CD14-positive monocyte (primary cell): ENCODE measurements at regions not wholly inside any gene's neighbourhood (a gene's known extent, or its start where the extent isn't known, plus 50 kb on each side); places are given as distances from the start of the nearest gene placed in this dataset.

Source experiments
- DNase-seq, 3 donors: peaks; one replicate each; pipeline ENCODE4 v3.0.0-alpha.2; 2011 to 2022
- H2AFZ ChIP-seq: 2 replicates; pipeline ENCODE4 v1.6.0; 2012; ENCODE audit warnings: mild to moderate bottlenecking, low read depth, low read length, inconsistent platforms; ENCODE audit not compliant: insufficient read depth, poor library complexity, severe bottlenecking
- H3K27ac ChIP-seq, 2 donors: 1 replicate in 1 of 2; 2 replicates in 1 of 2; pipeline ENCODE4 v1.5.1; 2012 to 2013; ENCODE audit warnings: low read length in 2 of 2, control low read depth in 1 of 2, inconsistent platforms in 1 of 2, low read depth in 1 of 2, mild to moderate bottlenecking in 1 of 2
- H3K27me3 ChIP-seq, 2 donors: one replicate each; pipeline versions ENCODE4 v1.6.0 to v1.6.1; 2011 to 2013; ENCODE audit warnings: low read length in 2 of 2; ENCODE audit not compliant: control insufficient read depth in 2 of 2, insufficient read depth in 2 of 2
- H3K36me3 ChIP-seq, 2 donors: replicated peaks in 1 of 2; 1 replicate in 1 of 2; 2 replicates in 1 of 2; pipeline versions ENCODE4 v1.5.1 to v1.6.1; 2012 to 2013; ENCODE audit warnings: low read length in 2 of 2, control low read depth in 1 of 2, inconsistent platforms in 1 of 2, mild to moderate bottlenecking in 1 of 2; ENCODE audit not compliant: insufficient read depth in 2 of 2, control insufficient read depth in 1 of 2
- H3K4me1 ChIP-seq, 2 donors: 1 replicate in 1 of 2; 2 replicates in 1 of 2; pipeline versions ENCODE4 v1.5.1 to v1.6.1; 2012 to 2013; ENCODE audit warnings: low read length in 2 of 2, control low read depth in 1 of 2, inconsistent platforms in 1 of 2, mild to moderate bottlenecking in 1 of 2, moderate library complexity in 1 of 2; ENCODE audit not compliant: insufficient read depth in 2 of 2, control insufficient read depth in 1 of 2
- H3K4me2 ChIP-seq: replicated peaks from 2 replicates; pipeline ENCODE3; 2012; ENCODE audit warnings: low read length, moderate library complexity, mild to moderate bottlenecking; ENCODE audit not compliant: poor library complexity, severe bottlenecking; ENCODE audit errors: extremely low read depth
- H3K4me3 ChIP-seq, 3 experiments: fragments of 200-600 bp in 1 of 3; sonication (generic) in 1 of 3; replicated peaks in 1 of 3; 1 replicate in 2 of 3; 2 replicates in 1 of 3; pipeline ENCODE4 v1.5.1; 2011 to 2013; ENCODE audit warnings: low read length in 3 of 3, mild to moderate bottlenecking in 3 of 3, control low read depth in 2 of 3, low read depth in 2 of 3, inconsistent platforms in 1 of 3, moderate library complexity in 1 of 3
- H3K79me2 ChIP-seq: 2 replicates; pipeline ENCODE4 v1.6.0; 2012; ENCODE audit warnings: mild to moderate bottlenecking, control low read depth, inconsistent platforms, low read length, moderate library complexity; ENCODE audit not compliant: insufficient read depth
- H3K9ac ChIP-seq: 2 replicates; pipeline ENCODE4 v1.6.0; 2017; ENCODE audit warnings: low read length, mild to moderate bottlenecking; ENCODE audit not compliant: insufficient read depth, poor library complexity, severe bottlenecking
- H3K9me3 ChIP-seq, 2 donors: replicated peaks in 1 of 2; 1 replicate in 1 of 2; 2 replicates in 1 of 2; pipeline versions ENCODE4 v1.5.1 to v1.6.1; 2012 to 2013; ENCODE audit warnings: low read length in 2 of 2, control low read depth in 1 of 2; ENCODE audit not compliant: control insufficient read depth in 1 of 2, insufficient read depth in 1 of 2
- H4K20me1 ChIP-seq: 2 replicates; pipeline ENCODE4 v1.6.0; 2012; ENCODE audit warnings: mild to moderate bottlenecking, low read length, control low read depth, moderate library complexity; ENCODE audit not compliant: insufficient read depth
- H3K27ac Mint-ChIP-seq, 7 donors: one replicate each; pipeline ENCODE4 v1.8.0; 2020; ENCODE audit warnings: mild to moderate bottlenecking in 7 of 7, mixed read lengths in 7 of 7, moderate library complexity in 6 of 7, inconsistent platforms in 2 of 7
- H3K27me3 Mint-ChIP-seq, 3 donors: one replicate each; pipeline ENCODE4 v1.8.0; 2021 to 2022; ENCODE audit warnings: low read depth in 3 of 3, mild to moderate bottlenecking in 3 of 3, mixed read lengths in 3 of 3, moderate library complexity in 3 of 3, inconsistent platforms in 1 of 3
- H3K36me3 Mint-ChIP-seq, 2 donors: one replicate each; pipeline ENCODE4 v1.8.0; 2020; ENCODE audit warnings: mixed read lengths in 2 of 2, inconsistent platforms in 1 of 2, mild to moderate bottlenecking in 1 of 2
- H3K4me1 Mint-ChIP-seq: one replicate; pipeline ENCODE4 v1.8.0; 2020; ENCODE audit warnings: mild to moderate bottlenecking, mixed read lengths
- H3K4me3 Mint-ChIP-seq, 2 donors: one replicate each; pipeline ENCODE4 v1.8.0; 2020; ENCODE audit warnings: mild to moderate bottlenecking in 2 of 2, mixed read lengths in 2 of 2, moderate library complexity in 1 of 2
- H3K9me3 Mint-ChIP-seq, 7 donors: one replicate each; pipeline ENCODE4 v1.8.0; 2020 to 2022; ENCODE audit warnings: mixed read lengths in 7 of 7, mild to moderate bottlenecking in 6 of 7, moderate library complexity in 6 of 7, inconsistent platforms in 2 of 7
- WGBS: methylation state at CpG from one replicate; pipeline ENCODE4 v1.1.5; 2013; ENCODE audit warnings: missing lambda C conversion rate; ENCODE audit not compliant: insufficient coverage; 5-methylcytosine and 5-hydroxymethylcytosine counted together
- intact Hi-C, 2 donors: fragments of 100-400 bp; cut with micrococcal nuclease; formaldehyde crosslinking; loops; one replicate each; pipeline versions ENCODE4 v1.15.0 to v1.15.1; 2023
- TF ChIP-seq, protein P1 (sequence below): fragments of 200-600 bp; IDR thresholded peaks from one replicate; pipeline ENCODE4 v1.8.0; 2022; ENCODE audit warnings: antibody characterized with exemption, mild to moderate bottlenecking

DNA sequence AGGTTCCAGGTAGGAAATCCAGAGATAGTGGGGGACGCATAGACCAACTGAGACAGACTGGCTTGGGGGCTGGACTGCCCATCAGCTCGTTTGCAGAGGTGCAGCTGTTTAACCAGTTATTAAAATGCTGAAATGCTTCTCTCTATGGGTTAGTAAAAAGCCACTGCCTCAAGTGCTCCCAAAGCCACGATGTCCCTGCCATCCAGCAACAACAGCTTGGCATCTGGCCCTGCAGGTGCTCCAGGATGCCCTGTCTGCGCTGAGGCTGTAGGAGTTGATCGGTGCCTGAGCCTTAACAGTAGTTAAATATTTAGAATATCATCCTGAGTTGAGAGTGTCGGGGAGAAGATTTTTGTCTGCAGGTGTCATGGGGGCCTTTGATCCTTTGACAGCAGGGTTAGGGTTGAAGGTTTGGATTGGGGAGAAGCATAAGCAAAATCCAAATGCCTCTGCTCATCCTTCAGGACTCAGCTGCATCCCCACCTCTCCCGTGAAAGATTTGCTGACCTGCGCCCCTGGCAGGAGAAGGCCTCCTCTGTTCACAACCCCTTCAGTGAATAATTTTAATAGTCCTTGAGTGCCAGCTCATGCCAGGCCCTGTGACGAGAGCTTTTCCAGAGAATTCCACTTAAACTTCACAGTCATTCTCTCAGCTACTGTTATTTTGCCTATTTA is 127.3 kb upstream of the PWP1 start:
- intact Hi-C loops, result no loop called here
- H3K9me3 Mint-ChIP-seq, result no peaks in the 10 kb centered on the region
- Histone ChIP-seq H3K4me3 (no peak overlapping the region), H3K4me2 (no peak overlapping the region), H3K27me3 (no peaks in the 10 kb centered on the region), H4K20me1 (no peaks in the 10 kb centered on the region), H3K79me2 (no peaks in the 10 kb centered on the region), H3K27ac (no peak overlapping the region), H2AFZ (no peak overlapping the region), H3K9ac (no peak overlapping the region), H3K9me3 (no peaks in the 10 kb centered on the region), H3K4me1 (no peaks in the 10 kb centered on the region), H3K36me3 (no peaks in the 10 kb centered on the region)
- H3K4me3 Mint-ChIP-seq, result no peak overlapping the region
- H3K36me3 Mint-ChIP-seq, result no peaks in the 10 kb centered on the region
- 94% methylated on average over 4 of the region's 9 CpGs for WGBS
- H3K27ac Mint-ChIP-seq, result no peak overlapping the region
- DNase-seq, result no peak
- H3K4me1 Mint-ChIP-seq, result no peaks in the 10 kb centered on the region
- H3K27me3 Mint-ChIP-seq, result peaks cover 0 to 2% (median 0%) of the 10 kb centered on the region in 3 donors
- TF ChIP-seq, protein P1, sequence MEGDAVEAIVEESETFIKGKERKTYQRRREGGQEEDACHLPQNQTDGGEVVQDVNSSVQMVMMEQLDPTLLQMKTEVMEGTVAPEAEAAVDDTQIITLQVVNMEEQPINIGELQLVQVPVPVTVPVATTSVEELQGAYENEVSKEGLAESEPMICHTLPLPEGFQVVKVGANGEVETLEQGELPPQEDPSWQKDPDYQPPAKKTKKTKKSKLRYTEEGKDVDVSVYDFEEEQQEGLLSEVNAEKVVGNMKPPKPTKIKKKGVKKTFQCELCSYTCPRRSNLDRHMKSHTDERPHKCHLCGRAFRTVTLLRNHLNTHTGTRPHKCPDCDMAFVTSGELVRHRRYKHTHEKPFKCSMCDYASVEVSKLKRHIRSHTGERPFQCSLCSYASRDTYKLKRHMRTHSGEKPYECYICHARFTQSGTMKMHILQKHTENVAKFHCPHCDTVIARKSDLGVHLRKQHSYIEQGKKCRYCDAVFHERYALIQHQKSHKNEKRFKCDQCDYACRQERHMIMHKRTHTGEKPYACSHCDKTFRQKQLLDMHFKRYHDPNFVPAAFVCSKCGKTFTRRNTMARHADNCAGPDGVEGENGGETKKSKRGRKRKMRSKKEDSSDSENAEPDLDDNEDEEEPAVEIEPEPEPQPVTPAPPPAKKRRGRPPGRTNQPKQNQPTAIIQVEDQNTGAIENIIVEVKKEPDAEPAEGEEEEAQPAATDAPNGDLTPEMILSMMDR, result no peak

DNA sequence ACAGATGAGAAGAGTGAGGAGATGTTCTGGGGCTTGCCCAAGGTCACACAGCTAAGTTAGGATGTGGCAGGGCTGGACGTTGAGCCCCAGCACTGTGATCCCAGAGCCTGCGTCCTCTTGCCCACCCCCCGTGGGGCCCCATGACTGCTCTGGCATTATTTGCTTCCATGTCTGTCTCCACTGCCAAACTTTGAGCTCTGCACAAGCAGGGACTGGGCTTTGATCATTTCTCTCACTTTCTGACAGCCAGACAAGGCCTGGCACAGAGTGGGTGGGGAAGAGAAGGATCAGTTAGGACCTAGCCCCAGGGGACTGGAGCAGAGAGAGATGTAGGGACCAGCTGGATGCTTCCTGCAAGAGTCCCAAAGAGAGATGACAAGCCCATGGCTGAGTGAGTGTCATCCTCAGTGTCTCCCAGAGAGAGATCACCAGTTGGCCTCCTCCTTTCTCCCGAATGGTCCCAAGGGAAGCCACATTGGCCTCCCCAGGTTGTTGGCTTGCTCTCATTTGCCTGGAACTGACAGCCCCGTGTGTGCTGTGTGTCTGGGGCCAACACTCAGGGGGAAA is 126.7 kb upstream of the PWP1 start:
- Histone ChIP-seq H3K4me3 (no peak overlapping the region), H3K27me3 (no peaks in the 10 kb centered on the region), H3K4me1 (no peaks in the 10 kb centered on the region), H2AFZ (no peak overlapping the region), H3K27ac (no peak overlapping the region), H3K9ac (no peak overlapping the region), H3K79me2 (no peaks in the 10 kb centered on the region), H3K9me3 (no peaks in the 10 kb centered on the region), H3K36me3 (no peaks in the 10 kb centered on the region), H3K4me2 (no peak overlapping the region), H4K20me1 (no peaks in the 10 kb centered on the region)
- Mint-ChIP-seq H3K27me3 (peaks cover 0 to 2% (median 0%) of the 10 kb centered on the region in 3 donors), H3K4me3 (no peak overlapping the region), H3K9me3 (no peaks in the 10 kb centered on the region), H3K4me1 (no peaks in the 10 kb centered on the region), H3K27ac (peak overlapping the region in 1 of 7 donors; percentile 42), H3K36me3 (no peaks in the 10 kb centered on the region)
- DNase-seq, result no peak
- TF ChIP-seq, protein P1, result no peak
- intact Hi-C loops, result no loop called here
- WGBS, result 89% methylated on average over 5 of the region's 5 CpGs
